ENCODE measurements at regions not wholly inside any gene's neighbourhood (a gene's known extent, or its start where the extent isn't known, plus 50 kb on each side); places are given as distances from the start of the nearest gene placed in this dataset.

DNA sequence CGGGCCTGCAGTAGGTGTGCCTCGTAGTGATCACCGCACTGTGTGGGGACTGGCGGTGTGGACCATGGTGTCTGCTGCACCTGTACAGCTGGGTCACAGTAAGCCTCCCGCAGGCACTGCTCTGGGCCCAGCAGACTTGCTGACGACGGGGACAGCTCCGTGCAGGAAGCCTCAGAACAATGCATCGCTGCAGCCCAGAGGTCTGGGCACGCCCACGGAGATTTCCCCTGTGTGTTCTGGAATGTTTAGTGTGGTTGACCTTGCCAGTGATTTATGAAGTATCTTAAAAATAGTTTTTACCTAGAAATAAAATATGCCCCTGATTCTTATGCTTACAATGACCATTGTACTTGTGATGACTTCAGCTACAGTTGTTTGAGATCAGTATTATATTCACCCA lies 59.1 kb upstream of the ZNF32 start:
- no peaks in the 10 kb centered on the region for H3K36me3 ChIP-seq (ENCODE audit: control insufficient read depth, insufficient read depth, low read length, severe bottlenecking)
- peak; percentile 10 for DNase-seq (ENCODE audit: low read depth)
- no peak overlapping the region for H3K4me3 ChIP-seq (ENCODE audit: low read length)
- H3K9ac ChIP-seq (ENCODE audit: low read length) = no peak overlapping the region
- H3K9me3 ChIP-seq (ENCODE audit: control insufficient read depth, low read length) = no peaks in the 10 kb centered on the region
- peaks cover 31% of the 10 kb centered on the region for H3K27me3 ChIP-seq (replicated peaks; ENCODE audit: control insufficient read depth, insufficient read depth, low read length)
- no peaks in the 10 kb centered on the region for H3K4me1 ChIP-seq (ENCODE audit: control insufficient read depth, insufficient read depth, low read length)

DNA sequence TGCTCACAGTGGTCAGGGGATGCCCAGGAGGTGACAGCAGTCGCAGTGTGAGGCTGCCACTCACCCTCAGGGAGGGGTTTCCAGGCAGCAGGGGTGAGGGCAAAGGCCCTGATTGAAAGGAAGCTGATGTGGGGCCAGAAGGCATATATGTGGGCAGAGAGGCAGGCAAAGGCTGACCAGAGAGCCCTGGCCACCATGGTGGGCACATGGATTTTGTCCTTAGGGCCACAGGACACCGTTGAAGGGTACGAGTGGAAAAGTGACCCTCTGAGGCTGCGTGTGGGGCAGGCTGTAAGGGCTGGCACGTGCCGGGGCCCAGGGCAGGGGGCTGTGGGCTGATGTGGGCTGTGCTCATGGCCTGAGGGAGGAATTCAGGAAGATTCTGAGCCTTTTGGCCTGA lies 57.5 kb upstream of the ZNF32 start:
- Histone ChIP-seq H3K9me3 (ENCODE audit: control insufficient read depth, low read length) (no peaks in the 10 kb centered on the region), H3K27me3 (replicated peaks; ENCODE audit: control insufficient read depth, insufficient read depth, low read length) (peaks cover 29% of the 10 kb centered on the region), H3K36me3 (ENCODE audit: control insufficient read depth, insufficient read depth, low read length, severe bottlenecking) (no peaks in the 10 kb centered on the region), H3K4me3 (ENCODE audit: low read length) (no peak overlapping the region), H3K4me1 (ENCODE audit: control insufficient read depth, insufficient read depth, low read length) (no peaks in the 10 kb centered on the region), H3K9ac (ENCODE audit: low read length) (no peak overlapping the region)
- DNase-seq (ENCODE audit: low read depth) = no peak

DNA sequence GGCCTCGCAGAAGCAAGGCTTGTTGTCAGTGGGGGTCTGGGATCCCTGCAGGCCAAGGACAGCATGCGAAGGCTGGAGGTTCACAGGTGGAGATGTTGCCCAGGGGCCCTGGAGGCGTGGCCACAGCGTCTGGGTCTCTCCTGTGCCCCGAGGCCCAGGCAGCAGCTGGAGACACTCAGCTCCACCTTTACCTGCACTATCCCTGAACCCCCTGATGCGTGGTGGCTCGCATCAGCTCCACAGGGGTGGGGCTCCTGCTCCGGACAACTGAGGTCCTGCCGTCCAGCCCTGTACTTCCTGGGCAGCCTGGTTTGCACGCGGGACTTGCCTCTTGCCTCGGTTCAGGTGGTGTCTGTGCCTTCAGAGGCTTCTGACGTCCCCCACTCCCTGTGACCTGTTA lies 54.6 kb upstream of the ZNF32 start:
- Histone ChIP-seq H3K36me3 (ENCODE audit: control insufficient read depth, insufficient read depth, low read length, severe bottlenecking) (no peaks in the 10 kb centered on the region), H3K4me3 (ENCODE audit: low read length) (no peak overlapping the region), H3K9me3 (ENCODE audit: control insufficient read depth, low read length) (no peaks in the 10 kb centered on the region), H3K27me3 (replicated peaks; ENCODE audit: control insufficient read depth, insufficient read depth, low read length) (peaks cover 19% of the 10 kb centered on the region), H3K9ac (ENCODE audit: low read length) (no peak overlapping the region), H3K4me1 (ENCODE audit: control insufficient read depth, insufficient read depth, low read length) (no peaks in the 10 kb centered on the region)
- no peak for DNase-seq (ENCODE audit: low read depth)

DNA sequence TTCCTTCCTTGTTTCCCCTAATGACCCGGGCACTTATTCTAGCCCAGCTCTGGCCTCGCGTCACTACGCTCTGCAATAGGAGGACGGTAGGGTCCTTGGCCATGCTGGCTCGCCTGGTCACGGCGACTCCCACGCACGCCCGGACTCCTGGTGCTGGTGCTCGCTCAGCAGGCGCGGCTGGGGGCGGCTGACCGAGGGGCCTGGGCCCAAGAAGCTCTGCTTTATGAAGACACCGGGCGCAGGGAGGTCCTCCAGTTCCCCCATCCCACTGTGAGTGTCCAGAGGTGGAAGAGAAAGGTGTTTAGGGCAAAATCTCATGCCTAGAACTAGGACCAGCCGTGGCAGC lies 54.2 kb upstream of the ZNF32 start:
- Histone ChIP-seq H3K36me3 (ENCODE audit: control insufficient read depth, insufficient read depth, low read length, severe bottlenecking) (no peaks in the 10 kb centered on the region), H3K9ac (ENCODE audit: low read length) (no peak overlapping the region), H3K27me3 (replicated peaks; ENCODE audit: control insufficient read depth, insufficient read depth, low read length) (peaks cover 19% of the 10 kb centered on the region), H3K9me3 (ENCODE audit: control insufficient read depth, low read length) (no peaks in the 10 kb centered on the region), H3K4me3 (ENCODE audit: low read length) (no peak overlapping the region), H3K4me1 (ENCODE audit: control insufficient read depth, insufficient read depth, low read length) (no peaks in the 10 kb centered on the region)
- DNase-seq (ENCODE audit: low read depth) = no peak

DNA sequence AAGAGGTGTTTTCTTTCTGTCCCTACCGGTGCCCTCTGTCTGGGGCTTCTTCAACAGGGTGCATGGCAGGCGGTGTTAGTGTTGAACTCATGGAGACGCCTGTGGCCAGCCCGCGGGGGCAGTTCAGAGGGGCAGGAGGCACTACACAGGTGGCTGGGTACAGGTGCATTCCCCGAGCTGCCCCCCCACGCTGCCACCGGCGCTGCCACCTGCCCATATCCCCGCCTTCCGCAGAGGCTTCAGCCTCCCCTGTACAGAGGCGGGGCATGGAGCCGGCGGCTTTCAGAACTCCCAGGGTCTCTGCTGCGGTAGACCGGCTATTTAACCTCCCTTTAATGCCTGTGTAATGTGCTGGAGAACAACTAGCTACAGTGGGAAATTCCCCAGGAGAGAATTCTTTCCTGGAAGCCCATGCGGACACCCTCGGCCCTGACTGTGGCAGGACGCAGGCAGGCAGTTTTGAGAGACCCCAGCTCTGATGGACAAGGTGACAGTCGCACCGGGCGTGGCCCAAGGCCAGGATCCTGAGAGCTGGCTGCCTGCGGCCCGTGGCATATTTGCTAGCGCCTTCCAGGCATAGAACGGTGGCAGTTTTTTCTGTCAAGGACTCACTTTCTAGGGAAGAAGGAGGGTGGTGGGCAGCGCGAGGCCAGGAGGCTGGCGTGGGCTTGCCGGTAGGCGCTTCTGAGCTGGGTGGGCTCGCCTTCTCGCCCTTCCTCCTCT lies 53.7 kb upstream of the ZNF32 start:
- H3K9ac ChIP-seq (ENCODE audit: low read length) = no peak overlapping the region
- no peaks in the 10 kb centered on the region for H3K36me3 ChIP-seq (ENCODE audit: control insufficient read depth, insufficient read depth, low read length, severe bottlenecking)
- H3K4me3 ChIP-seq (ENCODE audit: low read length) = no peak overlapping the region
- H3K9me3 ChIP-seq (ENCODE audit: control insufficient read depth, low read length) = no peaks in the 10 kb centered on the region
- H3K4me1 ChIP-seq (ENCODE audit: control insufficient read depth, insufficient read depth, low read length) = no peaks in the 10 kb centered on the region
- H3K27me3 ChIP-seq (replicated peaks; ENCODE audit: control insufficient read depth, insufficient read depth, low read length) = peaks cover 19% of the 10 kb centered on the region
- no peak for DNase-seq (ENCODE audit: low read depth)

DNA sequence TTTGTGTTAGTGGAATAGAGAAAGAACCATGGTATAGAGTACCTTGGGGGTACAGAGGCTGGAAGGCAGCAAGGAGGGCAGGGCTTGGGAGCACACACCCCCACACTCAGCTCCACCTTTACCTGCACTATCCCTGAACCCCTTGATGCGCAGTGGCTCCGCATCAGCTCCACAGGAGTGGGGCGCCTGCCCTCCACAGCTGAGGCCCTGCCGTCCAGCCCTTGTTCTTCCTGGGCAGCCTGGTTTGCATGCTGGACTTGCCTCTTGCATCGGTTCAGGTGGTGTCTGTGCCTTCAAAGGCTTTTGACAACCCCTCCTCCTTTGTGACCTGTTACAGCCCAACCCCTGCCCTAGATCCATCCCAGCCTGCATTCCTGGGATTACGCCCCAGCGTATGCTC lies 52.6 kb upstream of the ZNF32 start:
- no peak for DNase-seq (ENCODE audit: low read depth)
- Histone ChIP-seq H3K36me3 (ENCODE audit: control insufficient read depth, insufficient read depth, low read length, severe bottlenecking) (no peaks in the 10 kb centered on the region), H3K9ac (ENCODE audit: low read length) (no peak overlapping the region), H3K9me3 (ENCODE audit: control insufficient read depth, low read length) (no peaks in the 10 kb centered on the region), H3K4me3 (ENCODE audit: low read length) (no peak overlapping the region), H3K27me3 (replicated peaks; ENCODE audit: control insufficient read depth, insufficient read depth, low read length) (peaks cover 19% of the 10 kb centered on the region), H3K4me1 (ENCODE audit: control insufficient read depth, insufficient read depth, low read length) (no peaks in the 10 kb centered on the region)

DNA sequence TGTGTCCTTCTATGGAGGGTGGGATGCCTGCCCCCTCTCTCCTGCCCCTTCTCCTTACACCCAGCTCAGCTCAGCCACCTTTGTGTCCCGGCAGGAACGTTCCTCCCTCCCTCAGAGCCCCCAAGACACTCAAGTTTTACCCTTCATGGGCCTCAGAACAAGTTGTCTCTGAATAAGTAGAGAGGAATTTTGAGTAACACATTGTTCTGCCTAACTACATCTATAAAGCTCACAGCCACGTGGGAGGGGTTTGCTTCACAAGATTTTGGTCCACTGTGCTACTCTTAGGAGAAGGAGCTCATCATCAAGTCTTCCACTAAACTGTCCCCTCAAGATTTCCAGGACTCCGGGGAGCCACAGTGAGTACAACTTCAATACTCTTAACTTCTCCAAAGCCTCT lies 51.6 kb upstream of the ZNF32 start:
- no peaks in the 10 kb centered on the region for H3K36me3 ChIP-seq (ENCODE audit: control insufficient read depth, insufficient read depth, low read length, severe bottlenecking)
- peak; percentile 54 for DNase-seq (ENCODE audit: low read depth)
- H3K4me3 ChIP-seq (ENCODE audit: low read length) = no peak overlapping the region
- no peaks in the 10 kb centered on the region for H3K9me3 ChIP-seq (ENCODE audit: control insufficient read depth, low read length)
- no peaks in the 10 kb centered on the region for H3K4me1 ChIP-seq (ENCODE audit: control insufficient read depth, insufficient read depth, low read length)
- H3K27me3 ChIP-seq (replicated peaks; ENCODE audit: control insufficient read depth, insufficient read depth, low read length) = peaks cover 19% of the 10 kb centered on the region
- no peak overlapping the region for H3K9ac ChIP-seq (ENCODE audit: low read length)

DNA sequence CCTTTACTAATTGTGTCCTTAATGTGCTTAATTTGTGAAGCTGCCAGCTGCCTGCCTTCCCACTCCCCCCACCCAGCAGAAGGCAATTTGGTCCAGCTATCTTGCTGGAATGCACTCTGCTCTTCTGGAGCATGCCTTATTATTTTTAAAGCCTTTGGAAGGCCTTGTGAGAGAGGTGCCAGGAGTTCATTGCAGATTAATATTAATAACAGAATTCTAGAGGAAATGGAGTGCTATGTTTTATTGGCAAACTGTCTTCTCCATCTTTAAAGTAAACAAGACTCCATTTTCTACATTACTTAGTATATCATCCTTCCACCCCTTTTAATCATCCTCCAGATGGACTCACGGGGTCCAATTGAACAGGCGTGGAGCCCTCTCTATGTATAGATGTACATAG lies 50.8 kb upstream of the ZNF32 start:
- Histone ChIP-seq H3K4me1 (ENCODE audit: control insufficient read depth, insufficient read depth, low read length) (no peaks in the 10 kb centered on the region), H3K27me3 (replicated peaks; ENCODE audit: control insufficient read depth, insufficient read depth, low read length) (peaks cover 14% of the 10 kb centered on the region), H3K9ac (ENCODE audit: low read length) (no peak overlapping the region), H3K4me3 (ENCODE audit: low read length) (no peak overlapping the region), H3K36me3 (ENCODE audit: control insufficient read depth, insufficient read depth, low read length, severe bottlenecking) (no peaks in the 10 kb centered on the region), H3K9me3 (ENCODE audit: control insufficient read depth, low read length) (no peaks in the 10 kb centered on the region)
- DNase-seq (ENCODE audit: low read depth) = no peak

All from adipocyte (in vitro differentiated cells).